ENCODE measurements at regions not wholly inside any gene's neighbourhood (a gene's known extent, or its start where the extent isn't known, plus 50 kb on each side); places are given as distances from the start of the nearest gene placed in this dataset.

- no peaks in the 10 kb centered on the region for H4K20me1 ChIP-seq (ENCODE audit: control insufficient read depth, insufficient read depth, low read depth, low read length)
- H3K27me3 ChIP-seq (ENCODE audit: control insufficient read depth, low read length), result no peaks in the 10 kb centered on the region
- H3K27ac ChIP-seq (ENCODE audit: low read depth, low read length), result no peak overlapping the region
- H3K4me3 ChIP-seq (ENCODE audit: low read length), result no peak overlapping the region
- no peak for TF ChIP-seq CTCF (IDR thresholded peaks at IDR 0.05; ENCODE audit: low read depth, low read length, poor library complexity, severe bottlenecking)
- no peak for TF ChIP-seq EZH2phosphoT487 (IDR thresholded peaks at IDR 0.05; ENCODE audit: borderline replicate concordance, low read length)
- no peaks in the 10 kb centered on the region for H3K4me1 ChIP-seq (ENCODE audit: control insufficient read depth, low read length)
- no peak overlapping the region for H3K4me2 ChIP-seq (ENCODE audit: low read length)
- H3K79me2 ChIP-seq (ENCODE audit: control insufficient read depth, low read length), result no peaks in the 10 kb centered on the region
- H3K9me2 ChIP-seq (replicated peaks; ENCODE audit: control insufficient read depth, low read length), result no peaks in the 10 kb centered on the region
- H3K36me3 ChIP-seq (ENCODE audit: control insufficient read depth, low read length), result no peaks in the 10 kb centered on the region
- no peaks in the 10 kb centered on the region for H3K9me3 ChIP-seq (ENCODE audit: control insufficient read depth, insufficient read depth, low read length)
- no peaks in the 10 kb centered on the region for H3F3A ChIP-seq (ENCODE audit: control insufficient read depth, insufficient read depth)
Measured at GRCh38 chr11:98559961-98560360, 460.8 kb upstream of the CNTN5 start.

GRCh38 chr11:98561252-98561651 lies 459.5 kb upstream of the CNTN5 start:
- Histone ChIP-seq H3K79me2 (ENCODE audit: control insufficient read depth, low read length) (no peaks in the 10 kb centered on the region), H3K4me3 (ENCODE audit: low read length) (no peak overlapping the region), H3K4me1 (ENCODE audit: control insufficient read depth, low read length) (no peaks in the 10 kb centered on the region), H3K36me3 (ENCODE audit: control insufficient read depth, low read length) (no peaks in the 10 kb centered on the region), H3K9me2 (replicated peaks; ENCODE audit: control insufficient read depth, low read length) (no peaks in the 10 kb centered on the region), H4K20me1 (ENCODE audit: control insufficient read depth, insufficient read depth, low read depth, low read length) (no peaks in the 10 kb centered on the region), H3K9me3 (ENCODE audit: control insufficient read depth, insufficient read depth, low read length) (no peaks in the 10 kb centered on the region), H3F3A (ENCODE audit: control insufficient read depth, insufficient read depth) (no peaks in the 10 kb centered on the region), H3K27me3 (ENCODE audit: control insufficient read depth, low read length) (no peaks in the 10 kb centered on the region), H3K4me2 (ENCODE audit: low read length) (no peak overlapping the region), H3K27ac (ENCODE audit: low read depth, low read length) (no peak overlapping the region)
- TF ChIP-seq EZH2phosphoT487 (IDR thresholded peaks at IDR 0.05; ENCODE audit: borderline replicate concordance, low read length) (no peak), CTCF (IDR thresholded peaks at IDR 0.05; ENCODE audit: low read depth, low read length, poor library complexity, severe bottlenecking) (no peak)

- Histone ChIP-seq H4K20me1 (ENCODE audit: control insufficient read depth, insufficient read depth, low read depth, low read length) (no peaks in the 10 kb centered on the region), H3K27ac (ENCODE audit: low read depth, low read length) (no peak overlapping the region), H3K36me3 (ENCODE audit: control insufficient read depth, low read length) (no peaks in the 10 kb centered on the region)
Measured at GRCh38 chr11:98561877-98562395, 458.8 kb upstream of the CNTN5 start.

More at GRCh38 chr11:98561877-98562395, 458.8 kb upstream of the CNTN5 start:
- Histone ChIP-seq H3K79me2 (ENCODE audit: control insufficient read depth, low read length) (no peaks in the 10 kb centered on the region), H3K4me1 (ENCODE audit: control insufficient read depth, low read length) (no peaks in the 10 kb centered on the region), H3K9me3 (ENCODE audit: control insufficient read depth, insufficient read depth, low read length) (peaks cover 2% of the 10 kb centered on the region; the same call in 1 of the 2 replicates), H3K4me2 (ENCODE audit: low read length) (no peak overlapping the region), H3K4me3 (ENCODE audit: low read length) (no peak overlapping the region), H3F3A (ENCODE audit: control insufficient read depth, insufficient read depth) (no peaks in the 10 kb centered on the region), H3K27me3 (ENCODE audit: control insufficient read depth, low read length) (no peaks in the 10 kb centered on the region), H3K9me2 (replicated peaks; ENCODE audit: control insufficient read depth, low read length) (no peaks in the 10 kb centered on the region)
- TF ChIP-seq EZH2phosphoT487 (IDR thresholded peaks at IDR 0.05; ENCODE audit: borderline replicate concordance, low read length), result no peak
- no peak for TF ChIP-seq CTCF (IDR thresholded peaks at IDR 0.05; ENCODE audit: low read depth, low read length, poor library complexity, severe bottlenecking)
